ENCODE measurements at regions not wholly inside any gene's neighbourhood (a gene's known extent, or its start where the extent isn't known, plus 50 kb on each side); places are given as distances from the start of the nearest gene placed in this dataset.

DNA sequence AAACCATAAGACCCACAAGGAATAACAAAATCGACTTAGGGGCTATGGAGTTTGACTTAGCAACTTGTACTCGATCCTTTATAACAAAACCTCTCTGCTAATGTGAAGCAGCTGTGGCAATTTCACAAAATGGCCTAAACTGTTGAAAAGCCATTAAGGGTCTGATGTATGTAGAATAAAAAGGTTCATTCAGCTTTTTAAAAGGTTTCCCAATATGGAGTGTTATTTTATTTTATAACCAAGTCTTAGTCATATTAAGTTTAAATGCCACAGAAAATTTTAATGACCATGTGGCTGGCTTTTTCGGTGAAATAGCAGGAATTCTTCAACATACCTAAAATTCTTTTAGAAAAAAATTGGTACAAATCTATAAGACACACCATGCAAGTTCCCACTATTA lies 291.8 kb upstream of the HAND2 start:
- ATAC-seq (ENCODE audit: low FRiP score) (no peak), DNase-seq (ENCODE audit: low spot score) (no peak)
- TF ChIP-seq, protein P1, sequence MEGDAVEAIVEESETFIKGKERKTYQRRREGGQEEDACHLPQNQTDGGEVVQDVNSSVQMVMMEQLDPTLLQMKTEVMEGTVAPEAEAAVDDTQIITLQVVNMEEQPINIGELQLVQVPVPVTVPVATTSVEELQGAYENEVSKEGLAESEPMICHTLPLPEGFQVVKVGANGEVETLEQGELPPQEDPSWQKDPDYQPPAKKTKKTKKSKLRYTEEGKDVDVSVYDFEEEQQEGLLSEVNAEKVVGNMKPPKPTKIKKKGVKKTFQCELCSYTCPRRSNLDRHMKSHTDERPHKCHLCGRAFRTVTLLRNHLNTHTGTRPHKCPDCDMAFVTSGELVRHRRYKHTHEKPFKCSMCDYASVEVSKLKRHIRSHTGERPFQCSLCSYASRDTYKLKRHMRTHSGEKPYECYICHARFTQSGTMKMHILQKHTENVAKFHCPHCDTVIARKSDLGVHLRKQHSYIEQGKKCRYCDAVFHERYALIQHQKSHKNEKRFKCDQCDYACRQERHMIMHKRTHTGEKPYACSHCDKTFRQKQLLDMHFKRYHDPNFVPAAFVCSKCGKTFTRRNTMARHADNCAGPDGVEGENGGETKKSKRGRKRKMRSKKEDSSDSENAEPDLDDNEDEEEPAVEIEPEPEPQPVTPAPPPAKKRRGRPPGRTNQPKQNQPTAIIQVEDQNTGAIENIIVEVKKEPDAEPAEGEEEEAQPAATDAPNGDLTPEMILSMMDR (IDR thresholded peaks at IDR 0.05): no peak

DNA sequence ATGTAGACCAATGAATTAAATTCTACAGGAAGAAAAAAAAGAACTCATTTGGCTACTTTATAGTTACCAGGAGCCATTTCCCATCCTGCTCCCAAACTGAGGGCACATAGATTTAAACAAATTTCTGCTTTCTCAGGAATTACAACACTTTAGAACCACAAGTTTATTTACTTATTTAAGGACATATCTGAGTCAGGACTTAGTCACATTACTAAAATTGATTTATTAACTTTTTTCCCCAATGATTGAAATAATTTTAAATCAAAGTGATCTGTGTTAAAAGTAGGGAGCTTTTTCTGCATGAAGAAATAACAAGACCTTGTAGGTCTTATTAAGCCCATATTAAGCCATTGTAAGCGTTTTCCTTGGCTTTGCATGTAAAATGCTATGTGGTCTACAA lies 291.0 kb upstream of the HAND2 start:
- ATAC-seq (ENCODE audit: low FRiP score) (no peak), DNase-seq (ENCODE audit: low spot score) (no peak)
- TF ChIP-seq, protein P1 (IDR thresholded peaks at IDR 0.05): no peak

DNA sequence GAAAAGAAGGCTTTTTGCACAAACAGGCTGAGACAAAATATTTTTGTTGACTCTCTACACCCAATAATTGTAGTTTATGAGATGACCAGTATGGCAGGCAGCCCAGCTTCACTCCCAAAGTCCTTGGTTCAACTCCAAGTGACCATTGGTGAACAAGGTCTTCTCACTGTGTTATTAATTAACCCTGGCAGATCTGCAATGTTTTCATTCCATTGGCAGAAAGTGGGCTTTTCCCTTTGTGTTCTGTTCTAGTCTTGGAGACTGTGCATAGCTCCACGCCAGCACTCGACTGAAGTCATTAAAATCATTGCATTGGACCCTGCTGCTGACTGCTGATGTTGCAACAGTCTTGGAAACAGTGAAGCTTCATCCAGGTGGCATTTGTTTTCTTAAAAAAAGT lies 277.3 kb upstream of the HAND2 start:
- DNase-seq (ENCODE audit: low spot score): no peak
- no peak for ATAC-seq (ENCODE audit: low FRiP score)
- TF ChIP-seq, protein P1 (IDR thresholded peaks at IDR 0.05): no peak

DNA sequence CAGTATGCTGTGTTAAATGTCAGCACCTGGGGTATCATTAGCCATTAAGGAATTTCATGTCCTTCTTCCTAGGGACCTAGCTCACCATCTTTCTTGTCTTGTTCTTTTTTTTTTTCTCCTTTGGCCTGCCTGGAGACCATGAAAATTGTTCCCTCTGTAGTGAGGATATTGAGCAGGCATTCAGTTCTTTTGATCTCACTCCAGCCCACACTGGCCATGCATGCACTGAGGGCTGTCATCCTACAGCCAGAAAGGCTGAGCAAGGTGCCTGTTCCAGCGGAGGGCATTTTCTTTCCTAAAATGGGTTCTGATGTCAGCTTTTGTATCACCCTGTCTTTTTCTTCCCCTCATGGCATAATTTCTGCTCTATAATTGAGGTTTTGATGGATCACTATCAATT lies 275.9 kb upstream of the HAND2 start:
- DNase-seq (ENCODE audit: low spot score) (no peak), ATAC-seq (ENCODE audit: low FRiP score) (no peak)
- TF ChIP-seq, protein P1 (IDR thresholded peaks at IDR 0.05): no peak

DNA sequence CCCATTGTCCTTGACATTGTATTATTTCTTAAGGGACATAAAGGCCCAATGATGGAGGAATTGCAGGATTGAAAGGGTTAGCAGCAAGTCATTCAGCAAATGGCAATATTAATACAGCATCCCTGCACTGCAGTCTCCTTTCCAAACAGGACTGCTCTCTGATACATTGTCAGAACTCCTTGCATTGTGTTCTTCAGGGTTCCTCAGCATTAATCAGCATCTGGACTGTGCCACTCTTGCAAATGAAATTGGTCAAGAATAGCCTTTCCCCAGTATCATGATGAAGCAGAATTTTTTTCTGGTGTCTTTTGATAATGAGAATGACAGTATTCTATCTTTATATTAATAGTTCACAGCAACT lies 272.6 kb upstream of the HAND2 start:
- no peak for ATAC-seq (ENCODE audit: low FRiP score)
- no peak for DNase-seq (ENCODE audit: low spot score)
- TF ChIP-seq, protein P1 (IDR thresholded peaks at IDR 0.05): no peak

DNA sequence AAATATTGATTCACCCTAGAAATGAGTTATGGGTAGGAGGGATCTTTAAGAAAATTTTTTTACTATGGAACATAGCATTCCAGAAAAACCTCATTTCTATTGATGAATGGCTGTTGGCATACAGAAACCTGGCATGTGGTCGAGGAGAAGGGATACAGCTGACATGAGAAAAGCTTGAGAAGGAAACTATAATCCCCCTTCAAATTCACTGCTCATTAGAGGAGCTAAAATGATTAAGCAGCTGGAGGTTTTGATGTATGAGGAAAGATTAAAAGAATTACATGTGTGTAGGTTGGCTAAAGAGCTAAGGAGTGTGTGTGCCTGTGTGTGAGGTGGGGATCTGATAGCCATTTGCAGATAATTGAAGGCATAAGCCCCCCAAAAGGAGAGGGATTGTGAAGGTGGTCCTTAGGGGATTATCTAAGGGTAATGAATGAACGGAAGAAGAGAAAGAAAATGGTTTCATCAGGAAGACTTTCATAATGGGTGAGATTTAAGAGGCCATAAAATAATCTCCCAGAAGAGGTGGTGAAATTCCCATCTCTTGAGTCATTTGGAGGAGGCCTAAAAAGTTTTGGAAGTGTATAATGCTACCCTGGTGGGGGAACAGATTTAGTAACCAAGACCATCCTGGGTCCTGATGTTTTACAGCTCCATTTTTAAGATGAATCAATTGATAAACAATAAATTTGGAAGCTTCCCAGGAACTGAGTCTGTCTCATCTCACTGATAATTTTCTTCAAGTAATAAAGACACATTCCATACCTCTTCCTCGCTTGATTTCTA lies 272.0 kb upstream of the HAND2 start:
- DNase-seq (ENCODE audit: low spot score): no peak
- TF ChIP-seq, protein P1 (IDR thresholded peaks at IDR 0.05): no peak
- no peak for ATAC-seq (ENCODE audit: low FRiP score)

DNA sequence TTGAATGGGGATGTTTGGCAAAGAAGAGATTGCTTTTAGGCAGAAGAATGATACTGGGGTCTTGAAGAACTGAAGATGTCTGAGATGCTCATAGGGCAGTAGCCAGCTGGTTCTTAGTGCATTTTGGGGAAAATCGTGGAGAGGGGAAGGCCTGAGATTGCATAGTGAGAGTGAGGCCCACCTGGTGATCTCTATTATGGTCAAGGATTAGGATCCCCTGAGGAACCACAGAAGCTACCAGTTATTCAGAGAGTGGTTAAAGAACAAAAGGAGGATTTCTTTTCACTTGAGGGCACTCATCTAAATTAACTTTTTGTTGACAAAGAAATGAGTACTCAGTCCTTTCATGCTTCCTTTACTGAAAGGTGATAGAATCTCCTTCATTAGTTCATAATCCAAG lies 271.3 kb upstream of the HAND2 start:
- TF ChIP-seq, protein P1 (IDR thresholded peaks at IDR 0.05): no peak
- DNase-seq (ENCODE audit: low spot score) (no peak), ATAC-seq (ENCODE audit: low FRiP score) (no peak)

Measured in omental fat pad (tissue), 3 donors.